ENCODE measurements at regions not wholly inside any gene's neighbourhood (a gene's known extent, or its start where the extent isn't known, plus 50 kb on each side); places are given as distances from the start of the nearest gene placed in this dataset.

- TF ChIP-seq POLR2A (IDR thresholded peaks at IDR 0.05), result no peak
- TF ChIP-seq, protein P1, sequence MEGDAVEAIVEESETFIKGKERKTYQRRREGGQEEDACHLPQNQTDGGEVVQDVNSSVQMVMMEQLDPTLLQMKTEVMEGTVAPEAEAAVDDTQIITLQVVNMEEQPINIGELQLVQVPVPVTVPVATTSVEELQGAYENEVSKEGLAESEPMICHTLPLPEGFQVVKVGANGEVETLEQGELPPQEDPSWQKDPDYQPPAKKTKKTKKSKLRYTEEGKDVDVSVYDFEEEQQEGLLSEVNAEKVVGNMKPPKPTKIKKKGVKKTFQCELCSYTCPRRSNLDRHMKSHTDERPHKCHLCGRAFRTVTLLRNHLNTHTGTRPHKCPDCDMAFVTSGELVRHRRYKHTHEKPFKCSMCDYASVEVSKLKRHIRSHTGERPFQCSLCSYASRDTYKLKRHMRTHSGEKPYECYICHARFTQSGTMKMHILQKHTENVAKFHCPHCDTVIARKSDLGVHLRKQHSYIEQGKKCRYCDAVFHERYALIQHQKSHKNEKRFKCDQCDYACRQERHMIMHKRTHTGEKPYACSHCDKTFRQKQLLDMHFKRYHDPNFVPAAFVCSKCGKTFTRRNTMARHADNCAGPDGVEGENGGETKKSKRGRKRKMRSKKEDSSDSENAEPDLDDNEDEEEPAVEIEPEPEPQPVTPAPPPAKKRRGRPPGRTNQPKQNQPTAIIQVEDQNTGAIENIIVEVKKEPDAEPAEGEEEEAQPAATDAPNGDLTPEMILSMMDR (IDR thresholded peaks at IDR 0.05), result no peak
- no peaks in the 10 kb centered on the region for H3K27me3 ChIP-seq
- H3K36me3 ChIP-seq, result no peaks in the 10 kb centered on the region
- peaks cover 0 to 7% of the 10 kb centered on the region in 2 donors for H3K4me1 ChIP-seq
- H3K9me3 ChIP-seq, result no peaks in the 10 kb centered on the region
- no peak overlapping the region for H3K4me3 ChIP-seq (replicated peaks in 1 of 3)
- no peak overlapping the region for H3K27ac ChIP-seq
- 57 to 72% methylated on average over 14 of the region's 14 CpGs for WGBS, 2 donors
- no peak for DNase-seq
- intact Hi-C loops (cut with DNase I), result no loop called here
These were observed 607.8 kb downstream of the BNC2 start for GRCh38 chr9:16262477-16263261.

DNA sequence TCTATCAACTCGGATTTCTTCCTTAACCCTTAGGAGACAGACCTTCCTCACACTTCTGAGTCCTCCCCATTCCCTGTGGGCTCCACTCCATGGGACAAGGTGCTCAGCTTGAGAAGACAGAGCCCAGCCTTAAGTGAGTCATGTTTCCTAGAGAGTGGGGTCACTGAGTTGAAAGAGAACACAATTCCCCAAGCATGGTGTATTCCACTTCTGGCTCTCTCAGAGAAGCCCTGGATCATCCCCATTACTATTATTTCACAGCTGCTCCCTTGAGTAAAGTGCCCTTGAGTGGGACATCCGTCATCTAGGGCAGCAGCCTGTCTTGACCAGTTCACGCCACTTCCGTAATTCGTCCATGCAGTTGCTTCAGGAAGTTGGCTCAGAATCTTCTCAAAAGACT, 604.8 kb downstream of the BNC2 start:
- Histone ChIP-seq H3K9me3 (no peaks in the 10 kb centered on the region), H3K4me3 (replicated peaks in 1 of 3) (no peak overlapping the region), H3K36me3 (no peaks in the 10 kb centered on the region), H3K4me1 (peaks cover 7 to 19% of the 10 kb centered on the region in 2 donors), H3K27me3 (no peaks in the 10 kb centered on the region), H3K27ac (no peak overlapping the region)
- no peak for DNase-seq
- TF ChIP-seq POLR2A (IDR thresholded peaks at IDR 0.05), result no peak
- intact Hi-C loops (cut with DNase I), result no loop called here
- WGBS, 2 donors, result 94 to 98% methylated on average over 5 of the region's 5 CpGs

DNA sequence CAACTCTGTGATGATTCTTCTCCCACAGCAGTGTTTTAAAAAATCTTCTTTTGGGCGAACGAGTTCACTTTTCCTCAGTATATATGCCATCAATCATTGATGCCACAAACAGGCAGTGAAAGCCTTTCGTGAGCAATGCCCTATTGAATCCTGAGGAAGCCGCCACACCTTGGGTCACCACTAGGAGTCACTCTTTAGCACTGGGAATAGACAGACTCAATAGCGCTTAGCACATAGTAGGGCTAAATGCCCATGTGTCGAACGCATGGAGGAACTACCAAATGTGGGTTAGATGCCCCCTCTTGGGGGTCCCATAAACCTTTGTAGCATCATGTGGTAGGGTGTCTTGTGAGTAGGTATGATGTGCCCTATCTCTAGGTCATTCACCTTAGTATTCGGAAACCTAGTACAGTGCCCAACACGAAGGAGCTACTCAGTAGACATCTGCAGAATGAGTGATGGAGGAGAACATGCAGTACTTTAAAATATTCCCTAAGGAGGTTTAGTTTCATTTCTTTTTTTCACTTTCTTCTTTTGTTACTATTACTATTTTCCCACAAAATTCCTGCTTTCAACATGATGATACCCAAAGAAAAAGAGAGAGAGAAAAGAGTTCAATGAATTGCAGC, 603.7 kb downstream of the BNC2 start:
- no peak for DNase-seq
- Histone ChIP-seq H3K27ac (peak overlapping the region; percentile 82 to 97 (median 93)), H3K4me3 (replicated peaks in 1 of 3) (peak overlapping the region in 1 of 3 donors; percentile 20), H3K9me3 (no peaks in the 10 kb centered on the region), H3K36me3 (no peaks in the 10 kb centered on the region), H3K27me3 (no peaks in the 10 kb centered on the region), H3K4me1 (peaks cover 7 to 19% of the 10 kb centered on the region in 2 donors)
- WGBS, 2 donors, result 82 to 89% methylated on average over 9 of the region's 9 CpGs
- no peak for TF ChIP-seq POLR2A (IDR thresholded peaks at IDR 0.05)
- TF ChIP-seq, protein P1 (IDR thresholded peaks at IDR 0.05), result peak in 5 of 6 experiments; percentile 25 to 48 (median 35)
- intact Hi-C loops (cut with DNase I), result no loop called here

DNA sequence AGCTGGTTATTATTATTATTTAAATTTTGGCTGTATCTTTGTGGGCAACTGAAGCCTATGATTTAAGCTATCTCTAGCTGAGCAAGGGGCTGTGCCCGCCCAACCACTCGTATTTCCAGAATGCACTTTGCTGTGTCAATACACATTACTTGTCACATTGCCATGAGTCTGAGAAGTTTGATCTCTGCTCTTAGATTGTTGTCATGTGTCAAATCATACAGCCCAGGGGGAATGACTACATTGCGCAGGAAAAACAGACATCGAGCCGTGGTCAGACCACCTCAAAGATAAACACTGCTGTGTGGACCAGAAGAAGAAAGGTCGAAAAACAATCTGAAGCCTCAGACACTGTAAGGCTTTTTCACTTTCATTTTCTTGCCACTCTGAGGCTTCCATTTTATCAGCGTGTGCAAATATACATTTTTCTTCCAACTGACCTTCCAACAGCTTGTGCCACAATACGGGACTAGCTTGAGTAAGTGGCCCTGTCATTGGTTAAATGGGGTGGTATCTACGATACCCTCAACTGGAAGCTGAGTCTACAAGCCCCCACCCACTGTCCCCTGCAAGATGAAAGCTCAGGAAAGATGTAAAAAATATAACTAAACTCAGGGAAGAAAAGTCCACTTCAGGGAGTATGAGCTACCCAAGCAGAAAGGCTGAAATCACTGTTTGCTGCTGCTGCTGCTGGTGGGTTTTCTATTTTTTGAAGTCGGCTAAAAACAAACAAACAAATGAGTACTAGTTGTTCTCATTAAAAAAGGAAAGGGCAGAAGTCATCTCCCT, 603.0 kb downstream of the BNC2 start:
- WGBS, 2 donors, result 12 to 28% methylated on average over 10 of the region's 10 CpGs
- Histone ChIP-seq H3K4me3 (replicated peaks in 1 of 3) (peak overlapping the region in 2 of 3 donors; percentile 13 to 20), H3K9me3 (no peaks in the 10 kb centered on the region), H3K27ac (peak overlapping the region; percentile 82 to 97 (median 93)), H3K4me1 (peaks cover 10 to 20% of the 10 kb centered on the region in 2 donors), H3K27me3 (no peaks in the 10 kb centered on the region), H3K36me3 (no peaks in the 10 kb centered on the region)
- peak; percentile 73 to 81 for DNase-seq
- TF ChIP-seq, protein P1 (IDR thresholded peaks at IDR 0.05), result no peak
- TF ChIP-seq POLR2A (IDR thresholded peaks at IDR 0.05), result peak in 1 of 2 donors; percentile 21
- intact Hi-C loops (cut with DNase I), result no loop called here

- 79 to 81% methylated on average over 15 of the region's 15 CpGs for WGBS, 2 donors
- intact Hi-C loops (cut with DNase I), result no loop called here
These were observed 602.2 kb downstream of the BNC2 start for GRCh38 chr9:16268067-16268881.

More at GRCh38 chr9:16268067-16268881, 602.2 kb downstream of the BNC2 start:
- TF ChIP-seq POLR2A (IDR thresholded peaks at IDR 0.05), result no peak
- TF ChIP-seq, protein P1 (IDR thresholded peaks at IDR 0.05), result no peak
- no peaks in the 10 kb centered on the region for H3K27me3 ChIP-seq
- no peaks in the 10 kb centered on the region for H3K36me3 ChIP-seq
- peaks cover 14 to 27% of the 10 kb centered on the region in 2 donors for H3K4me1 ChIP-seq
- peak overlapping the region; percentile 82 to 97 (median 93) for H3K27ac ChIP-seq
- peak overlapping the region in 1 of 3 donors; percentile 20 for H3K4me3 ChIP-seq (replicated peaks in 1 of 3)
- no peaks in the 10 kb centered on the region for H3K9me3 ChIP-seq
- DNase-seq, result peak; percentile 51
